ENCODE measurements at regions not wholly inside any gene's neighbourhood (a gene's known extent, or its start where the extent isn't known, plus 50 kb on each side); places are given as distances from the start of the nearest gene placed in this dataset.
"Not testable (repeated sequence)": the region's sequence is repeated elsewhere in the genome, so short reads cannot be mapped to it uniquely, and the experiment has no call there.

DNA sequence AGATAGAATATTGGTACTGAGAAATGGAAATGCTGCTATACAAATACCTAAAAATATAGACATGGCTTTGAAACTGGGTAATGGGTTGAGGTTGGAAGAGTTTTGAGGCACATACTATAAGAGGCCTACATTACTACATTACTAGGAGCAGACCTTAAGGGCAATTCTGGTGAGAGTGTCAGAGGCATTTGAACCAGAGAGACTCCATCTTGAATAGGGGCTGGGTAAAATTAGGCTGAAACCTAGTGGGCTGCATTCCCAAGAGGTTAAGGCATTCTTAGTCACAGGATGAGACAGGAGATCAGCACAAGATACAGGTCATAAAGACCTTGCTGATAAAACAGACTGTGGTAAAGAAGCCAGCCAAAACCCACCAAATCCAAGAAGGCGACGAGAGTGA lies 104.6 kb upstream of the ADRA1B start:
- Mint-ChIP-seq H3K27ac (no peak overlapping the region), H3K9me3 (peaks cover 2 to 20% (median 6%) of the 10 kb centered on the region in 11 donors), H3K4me1 (no peaks in the 10 kb centered on the region), H3K27me3 (peaks cover 0 to 19% (median 7%) of the 10 kb centered on the region in 5 donors), H3K4me3 (no peak overlapping the region), H3K36me3 (no peaks in the 10 kb centered on the region)
- no peak overlapping the region for H3K27ac ChIP-seq (ENCODE audit: low read depth, low read length)
- intact Hi-C loops (cut with micrococcal nuclease): no loop called here
- no peaks in the 10 kb centered on the region for H3K36me3 ChIP-seq (ENCODE audit: control insufficient read depth in 2 of 3, insufficient read depth in 3 of 3, low read length in 3 of 3)
- no peak overlapping the region for H3K4me3 ChIP-seq (ENCODE audit: low read length)
- DNase-seq: no peak
- H3K4me1 ChIP-seq (ENCODE audit: control insufficient read depth in 2 of 2, insufficient read depth in 2 of 2, low read length in 2 of 2): no peaks in the 10 kb centered on the region
- no peaks in the 10 kb centered on the region for H3K27me3 ChIP-seq (ENCODE audit: control insufficient read depth in 2 of 2, insufficient read depth in 2 of 2, low read length in 2 of 2)
- ATAC-seq: no peak
- CTCF ChIA-PET: no interaction called here
- H3K9me3 ChIP-seq (ENCODE audit: control insufficient read depth in 2 of 3, low read length in 3 of 3): no peaks in the 10 kb centered on the region
- POLR2A ChIA-PET: no interaction called here

- H3K27ac Mint-ChIP-seq; H3K27ac ChIP-seq (ENCODE audit: low read depth, low read length); intact Hi-C loops (cut with micrococcal nuclease); H3K4me3 Mint-ChIP-seq; H3K4me3 ChIP-seq (ENCODE audit: low read length); H3K4me1 ChIP-seq (ENCODE audit: control insufficient read depth in 2 of 2, insufficient read depth in 2 of 2, low read length in 2 of 2); H3K36me3 ChIP-seq (ENCODE audit: control insufficient read depth in 2 of 3, insufficient read depth in 3 of 3, low read length in 3 of 3); H3K4me1 Mint-ChIP-seq; H3K9me3 ChIP-seq (ENCODE audit: control insufficient read depth in 2 of 3, low read length in 3 of 3); DNase-seq; H3K36me3 Mint-ChIP-seq; ATAC-seq; POLR2A ChIA-PET; H3K27me3 ChIP-seq (ENCODE audit: control insufficient read depth in 2 of 2, insufficient read depth in 2 of 2, low read length in 2 of 2): not testable (repeated sequence)
- H3K27me3 Mint-ChIP-seq: peaks cover 0 to 11% (median 0%) of the 10 kb centered on the region in 5 donors
- CTCF ChIA-PET: interaction anchor here (0.6 kb wide), 1 partner anchor 1682 kb away, joined by 3 read pairs; no protein-coding TSS in a partner anchor
- peaks cover 0 to 14% (median 2%) of the 10 kb centered on the region in 11 donors for H3K9me3 Mint-ChIP-seq
Measured at GRCh38 chr5:159812759-159813158, 103.5 kb upstream of the ADRA1B start.

DNA sequence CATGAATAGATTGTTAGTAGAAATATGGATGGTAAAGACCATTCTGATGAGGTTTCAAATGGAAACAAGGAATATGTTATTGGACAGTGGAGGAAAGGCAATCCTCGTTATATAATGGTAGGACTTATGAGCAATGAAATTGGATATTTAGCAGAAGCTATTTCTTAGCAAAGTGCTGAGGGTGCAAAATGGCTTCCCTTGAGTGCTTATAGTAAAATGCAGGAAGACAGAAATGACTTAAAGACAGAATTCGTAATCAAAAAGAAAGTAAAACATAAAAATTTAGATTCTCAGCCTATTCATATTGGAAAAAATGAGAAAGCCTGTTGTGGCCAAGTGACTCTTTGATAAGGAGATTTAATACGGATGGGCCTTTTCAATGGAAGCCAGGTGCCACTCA lies 102.1 kb upstream of the ADRA1B start:
- no peaks in the 10 kb centered on the region for H3K4me1 Mint-ChIP-seq
- H3K27ac Mint-ChIP-seq: no peak overlapping the region
- ChIA-PET CTCF (no interaction called here), POLR2A (no interaction called here)
- intact Hi-C loops (cut with micrococcal nuclease): no loop called here
- no peak overlapping the region for H3K4me3 Mint-ChIP-seq
- Histone ChIP-seq H3K4me3 (ENCODE audit: low read length) (no peak overlapping the region), H3K27me3 (ENCODE audit: control insufficient read depth in 2 of 2, insufficient read depth in 2 of 2, low read length in 2 of 2) (no peaks in the 10 kb centered on the region), H3K27ac (ENCODE audit: low read depth, low read length) (no peak overlapping the region), H3K36me3 (ENCODE audit: control insufficient read depth in 2 of 3, insufficient read depth in 3 of 3, low read length in 3 of 3) (no peaks in the 10 kb centered on the region), H3K4me1 (ENCODE audit: control insufficient read depth in 2 of 2, insufficient read depth in 2 of 2, low read length in 2 of 2) (no peaks in the 10 kb centered on the region), H3K9me3 (ENCODE audit: control insufficient read depth in 2 of 3, low read length in 3 of 3) (no peaks in the 10 kb centered on the region)
- no peaks in the 10 kb centered on the region for H3K36me3 Mint-ChIP-seq
- no peak for DNase-seq
- peaks cover 0 to 7% (median 0%) of the 10 kb centered on the region in 5 donors for H3K27me3 Mint-ChIP-seq
- no peak for ATAC-seq
- peaks cover 0 to 14% (median 2%) of the 10 kb centered on the region in 11 donors for H3K9me3 Mint-ChIP-seq

DNA sequence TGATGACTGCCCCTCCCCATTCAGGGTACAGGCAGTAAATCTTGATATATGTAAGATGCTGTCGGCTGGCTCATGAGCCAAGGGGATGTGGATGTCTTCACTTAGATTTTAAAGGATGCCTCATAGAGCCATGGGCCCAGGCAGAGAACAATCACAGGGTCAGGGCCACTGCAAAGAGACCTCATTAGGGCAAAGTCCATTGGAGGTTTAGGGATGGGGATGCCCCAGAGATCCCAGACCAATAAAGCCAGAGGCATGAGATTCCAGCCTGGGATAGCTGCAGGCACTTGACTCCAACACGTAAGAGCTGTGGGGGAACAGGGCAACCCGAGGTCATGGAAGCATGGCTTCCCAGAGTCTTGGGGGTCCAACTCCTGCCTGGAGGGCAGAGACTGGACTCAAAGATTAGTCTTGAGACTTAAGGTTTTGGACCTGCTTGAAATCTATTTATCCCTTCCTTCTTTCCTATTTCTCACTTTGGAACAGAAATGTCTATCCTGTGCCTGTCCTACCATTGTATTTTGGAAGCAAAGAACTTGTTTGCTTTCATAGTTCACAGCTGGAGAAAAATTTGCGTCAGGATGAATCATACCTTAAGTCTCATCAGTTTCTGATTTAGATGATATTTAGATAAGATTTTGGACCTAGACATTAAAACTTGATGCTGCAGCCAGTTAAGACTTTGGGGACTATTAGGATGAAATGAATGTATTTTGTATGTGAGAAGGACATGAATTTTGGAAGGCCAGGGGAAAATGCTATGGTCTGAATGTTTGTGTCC lies 101.3 kb upstream of the ADRA1B start:
- H3K9me3 ChIP-seq (ENCODE audit: control insufficient read depth in 2 of 3, low read length in 3 of 3): no peaks in the 10 kb centered on the region
- ATAC-seq (no peak), DNase-seq (no peak)
- no peak overlapping the region for H3K4me3 ChIP-seq (ENCODE audit: low read length)
- H3K4me1 ChIP-seq (ENCODE audit: control insufficient read depth in 2 of 2, insufficient read depth in 2 of 2, low read length in 2 of 2): no peaks in the 10 kb centered on the region
- H3K27me3 ChIP-seq (ENCODE audit: control insufficient read depth in 2 of 2, insufficient read depth in 2 of 2, low read length in 2 of 2): no peaks in the 10 kb centered on the region
- ChIA-PET POLR2A (no interaction called here), CTCF (no interaction called here)
- Mint-ChIP-seq H3K4me3 (no peak overlapping the region), H3K27ac (no peak overlapping the region), H3K27me3 (peaks cover 0 to 7% (median 0%) of the 10 kb centered on the region in 5 donors), H3K4me1 (no peaks in the 10 kb centered on the region), H3K36me3 (no peaks in the 10 kb centered on the region), H3K9me3 (peaks cover 0 to 9% (median 2%) of the 10 kb centered on the region in 11 donors)
- intact Hi-C loops (cut with micrococcal nuclease): no loop called here
- H3K27ac ChIP-seq (ENCODE audit: low read depth, low read length): no peak overlapping the region
- H3K36me3 ChIP-seq (ENCODE audit: control insufficient read depth in 2 of 3, insufficient read depth in 3 of 3, low read length in 3 of 3): no peaks in the 10 kb centered on the region

DNA sequence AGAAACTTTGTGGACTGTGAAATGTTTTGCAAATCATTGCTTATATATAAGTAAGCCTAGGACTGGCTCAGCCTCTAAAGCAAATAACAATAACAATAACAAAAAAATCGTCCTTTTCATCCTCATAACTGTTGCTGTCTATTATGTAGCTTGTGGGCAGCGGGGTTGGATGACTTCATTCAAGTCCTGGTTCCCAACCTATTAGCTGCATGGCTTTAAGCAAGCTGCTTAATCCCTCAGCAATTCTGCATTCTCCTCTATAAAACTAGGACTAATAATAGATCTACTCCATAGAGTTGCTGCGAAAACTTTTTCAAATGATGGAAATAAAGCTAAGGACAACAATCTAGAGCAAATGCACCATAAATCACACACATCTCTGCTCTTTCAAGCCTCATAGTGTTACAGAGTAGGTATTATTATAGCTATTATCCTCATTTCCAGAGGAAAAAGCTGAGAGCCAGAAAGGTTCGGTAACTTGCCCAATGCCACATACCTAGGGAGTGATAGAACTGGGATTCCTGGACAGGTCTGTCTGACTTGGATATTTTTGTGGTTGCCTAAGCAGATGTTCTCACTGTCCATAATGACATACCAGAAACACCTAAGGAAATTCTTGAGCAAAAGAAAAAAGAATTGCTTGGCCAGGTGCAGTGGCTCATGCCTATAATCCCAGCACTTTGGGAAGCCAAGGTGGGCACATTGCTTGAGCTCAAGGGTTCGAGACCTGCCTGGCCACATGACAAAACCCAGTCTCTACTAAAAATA lies 98.8 kb upstream of the ADRA1B start:
- no peaks in the 10 kb centered on the region for H3K27me3 ChIP-seq (ENCODE audit: control insufficient read depth in 2 of 2, insufficient read depth in 2 of 2, low read length in 2 of 2)
- Mint-ChIP-seq H3K27me3 (peaks cover 0 to 14% (median 0%) of the 10 kb centered on the region in 5 donors), H3K9me3 (peaks cover 0 to 5% (median 0%) of the 10 kb centered on the region in 11 donors), H3K4me3 (no peak overlapping the region), H3K36me3 (no peaks in the 10 kb centered on the region), H3K4me1 (no peaks in the 10 kb centered on the region), H3K27ac (no peak overlapping the region)
- DNase-seq (no peak), ATAC-seq (no peak)
- POLR2A ChIA-PET: no interaction called here
- CTCF ChIA-PET: interaction anchor here (1.1 kb wide), 1 partner anchor 136 kb away, joined by 3 read pairs; no protein-coding TSS in a partner anchor
- H3K4me1 ChIP-seq (ENCODE audit: control insufficient read depth in 2 of 2, insufficient read depth in 2 of 2, low read length in 2 of 2): no peaks in the 10 kb centered on the region
- H3K9me3 ChIP-seq (ENCODE audit: control insufficient read depth in 2 of 3, low read length in 3 of 3): no peaks in the 10 kb centered on the region
- no peak overlapping the region for H3K27ac ChIP-seq (ENCODE audit: low read depth, low read length)
- no peaks in the 10 kb centered on the region for H3K36me3 ChIP-seq (ENCODE audit: control insufficient read depth in 2 of 3, insufficient read depth in 3 of 3, low read length in 3 of 3)
- intact Hi-C loops (cut with micrococcal nuclease): no loop called here
- no peak overlapping the region for H3K4me3 ChIP-seq (ENCODE audit: low read length)

DNA sequence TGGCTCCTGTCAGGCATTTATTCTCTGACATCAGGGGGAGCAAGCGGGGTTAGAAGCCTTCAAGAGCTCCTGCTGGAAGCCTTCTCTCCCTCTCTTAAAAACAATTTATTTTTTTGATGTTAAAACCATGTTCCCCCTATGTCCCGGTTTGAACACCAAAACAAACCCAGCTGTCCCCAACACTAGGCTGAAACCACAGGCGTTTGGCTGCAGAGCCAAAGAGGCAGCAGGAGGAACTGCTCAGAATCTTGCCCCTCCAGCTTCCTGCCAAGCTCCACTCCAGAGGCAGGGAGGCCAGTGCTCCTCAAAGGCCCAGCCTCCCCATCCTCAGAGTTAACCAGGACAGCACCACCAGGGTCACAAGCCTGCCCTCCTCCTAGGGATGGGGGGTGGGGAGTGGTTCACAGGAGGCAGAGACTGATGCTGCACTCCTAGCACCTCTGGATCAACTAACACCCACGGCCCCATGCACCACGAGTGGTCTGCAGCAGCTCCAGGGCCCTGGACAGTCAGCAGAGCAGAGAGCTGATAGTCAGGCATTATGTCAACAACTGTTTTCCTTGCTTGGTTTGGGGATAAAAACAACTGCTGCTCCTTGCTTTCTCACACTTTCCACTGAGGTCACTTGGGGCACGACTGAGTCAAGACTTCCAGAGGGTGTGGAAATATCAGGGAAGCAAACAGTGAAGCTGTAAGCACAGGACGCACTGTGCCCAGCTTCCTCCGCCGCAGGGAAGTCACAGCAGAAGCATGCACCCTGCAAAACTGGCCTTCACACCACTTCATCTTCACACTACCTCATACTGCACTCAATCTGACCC lies 96.5 kb upstream of the ADRA1B start:
- DNase-seq: no peak
- Mint-ChIP-seq H3K27me3 (peaks cover 4 to 18% (median 7%) of the 10 kb centered on the region in 5 donors), H3K36me3 (no peaks in the 10 kb centered on the region), H3K9me3 (peaks cover 0 to 3% (median 0%) of the 10 kb centered on the region in 11 donors), H3K4me1 (no peaks in the 10 kb centered on the region), H3K27ac (no peak overlapping the region), H3K4me3 (no peak overlapping the region)
- H3K9me3 ChIP-seq (ENCODE audit: control insufficient read depth in 2 of 3, low read length in 3 of 3): no peaks in the 10 kb centered on the region
- CTCF ChIA-PET: no interaction called here
- ATAC-seq: no peak
- no peaks in the 10 kb centered on the region for H3K27me3 ChIP-seq (ENCODE audit: control insufficient read depth in 2 of 2, insufficient read depth in 2 of 2, low read length in 2 of 2)
- no peak overlapping the region for H3K4me3 ChIP-seq (ENCODE audit: low read length)
- no peak overlapping the region for H3K27ac ChIP-seq (ENCODE audit: low read depth, low read length)
- H3K36me3 ChIP-seq (ENCODE audit: control insufficient read depth in 2 of 3, insufficient read depth in 3 of 3, low read length in 3 of 3): no peaks in the 10 kb centered on the region
- intact Hi-C loops (cut with micrococcal nuclease): no loop called here
- no peaks in the 10 kb centered on the region for H3K4me1 ChIP-seq (ENCODE audit: control insufficient read depth in 2 of 2, insufficient read depth in 2 of 2, low read length in 2 of 2)
- POLR2A ChIA-PET: no interaction called here
